Smooth muscle cell (in vitro differentiated cells): ENCODE measurements at regions not wholly inside any gene's neighbourhood (a gene's known extent, or its start where the extent isn't known, plus 50 kb on each side); places are given as distances from the start of the nearest gene placed in this dataset.

ENCODE experiments used
- DNase-seq: peaks from one replicate; lab custom pipeline; 2025; ENCODE audit not compliant: unreplicated experiment; lab: John Stamatoyannopoulos, UW
- H2AFZ ChIP-seq: fragments of 200-600 bp; sonication (generic); 2 replicates; pipeline ENCODE4 v1.6.0; 2016; ENCODE audit warnings: antibody characterized with exemption, low read depth, mild to moderate bottlenecking
- H3F3A ChIP-seq: fragments of 200-600 bp; sonication (generic); 2 replicates; pipeline ENCODE4 v1.6.0; 2017; ENCODE audit warnings: antibody characterized with exemption, low read depth
- H3K27ac ChIP-seq: fragments of 200-600 bp; sonication (generic); 2 replicates; pipeline ENCODE4 v1.5.1; 2016; ENCODE audit warnings: low read depth, mild to moderate bottlenecking
- H3K27me3 ChIP-seq: fragments of 200-600 bp; sonication (generic); 2 replicates; pipeline ENCODE4 v1.6.1; 2016; ENCODE audit warnings: low read depth, mild to moderate bottlenecking
- H3K36me3 ChIP-seq: fragments of 200-600 bp; sonication (generic); 2 replicates; pipeline ENCODE4 v1.5.1; 2016; ENCODE audit warnings: low read depth
- H3K4me1 ChIP-seq: fragments of 200-600 bp; sonication (generic); 2 replicates; pipeline ENCODE4 v1.5.1; 2016; ENCODE audit warnings: low read depth
- H3K4me2 ChIP-seq: fragments of 200-600 bp; sonication (generic); 2 replicates; pipeline ENCODE4 v1.6.0; 2016; ENCODE audit warnings: mild to moderate bottlenecking
- H3K4me3 ChIP-seq: fragments of 200-600 bp; sonication (generic); 2 replicates; pipeline ENCODE4 v1.5.1; 2016; ENCODE audit warnings: mild to moderate bottlenecking
- H3K79me2 ChIP-seq: fragments of 200-600 bp; sonication (generic); 2 replicates; pipeline ENCODE4 v1.6.0; 2016; ENCODE audit warnings: low read depth, mild to moderate bottlenecking
- H3K9ac ChIP-seq: fragments of 200-600 bp; sonication (generic); 2 replicates; pipeline ENCODE4 v1.6.0; 2016; ENCODE audit warnings: low read depth
- H3K9me3 ChIP-seq: fragments of 200-600 bp; sonication (generic); replicated peaks from 2 replicates; pipeline ENCODE4 v1.5.1; 2016; ENCODE audit warnings: low read depth
- H4K20me1 ChIP-seq: fragments of 200-600 bp; sonication (generic); 2 replicates; pipeline ENCODE4 v1.6.0; 2016; ENCODE audit warnings: low read depth
- CTCF ChIP-seq: fragments of 200-600 bp; sonication (generic); IDR thresholded peaks from 2 replicates; pipeline ENCODE4 v1.5.1; 2017; ENCODE audit warnings: borderline replicate concordance, mild to moderate bottlenecking, antibody characterized with exemption; ENCODE audit not compliant: insufficient read depth, poor library complexity, severe bottlenecking
- WGBS: methylation state at CpG from one replicate; pipeline ENCODE4 v1.1.7; 2016; ENCODE audit warnings: low lambda C conversion rate; 5-methylcytosine and 5-hydroxymethylcytosine counted together

DNA sequence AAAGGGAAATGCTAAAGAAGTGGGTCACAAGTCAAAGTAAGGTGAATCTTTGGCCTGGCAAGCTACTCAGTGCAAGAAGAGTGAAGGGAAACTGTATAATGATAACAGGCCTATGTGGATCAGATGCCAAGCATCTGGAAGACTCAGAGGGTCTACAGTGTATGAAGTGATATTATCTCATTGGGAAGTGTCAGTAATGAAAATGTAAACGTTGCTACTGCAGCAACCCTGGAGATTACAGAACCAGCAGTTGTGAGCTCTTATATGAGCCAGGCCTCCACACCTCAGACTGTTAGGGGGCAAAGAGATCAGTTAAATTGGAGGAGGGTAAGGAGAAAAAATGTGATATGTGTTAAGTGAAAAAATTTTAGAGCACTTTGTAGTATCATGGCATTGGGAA lies 195.4 kb upstream of the DPH6 start:
- WGBS: 23% methylated on average over 1 of the region's 1 CpG
- Histone ChIP-seq H3F3A (peaks cover 5% of the 10 kb centered on the region), H3K27me3 (no peaks in the 10 kb centered on the region), H3K27ac (no peak overlapping the region), H3K4me2 (no peak overlapping the region), H3K79me2 (no peaks in the 10 kb centered on the region), H3K9me3 (no peaks in the 10 kb centered on the region), H3K9ac (no peak overlapping the region), H2AFZ (no peak overlapping the region), H3K4me3 (no peak overlapping the region), H3K36me3 (no peaks in the 10 kb centered on the region), H3K4me1 (no peaks in the 10 kb centered on the region), H4K20me1 (no peaks in the 10 kb centered on the region)
- no peak for TF ChIP-seq CTCF
- DNase-seq: no peak

DNA sequence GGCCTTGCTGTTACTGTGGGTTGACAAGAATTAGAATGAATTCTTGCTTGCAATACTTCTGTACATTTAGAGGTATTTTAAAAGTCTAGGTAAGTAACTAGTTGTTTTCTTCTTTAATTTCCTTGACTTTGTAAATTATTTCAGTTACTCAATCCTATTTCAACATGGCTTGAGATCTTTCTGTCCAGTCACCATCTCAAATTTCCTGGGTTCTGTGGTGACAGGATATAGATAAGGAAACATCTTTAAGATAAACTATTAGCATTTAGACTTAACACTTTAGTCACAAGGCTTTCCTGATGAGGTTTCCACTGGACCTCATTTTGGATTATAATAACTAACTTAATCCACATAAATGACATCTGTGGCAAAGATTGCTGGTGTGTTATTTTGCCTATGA lies 195.9 kb upstream of the DPH6 start:
- no peak overlapping the region for H3K9ac ChIP-seq
- H3K27ac ChIP-seq: no peak overlapping the region
- H3K27me3 ChIP-seq: no peaks in the 10 kb centered on the region
- DNase-seq: no peak
- no peak for TF ChIP-seq CTCF
- H3K9me3 ChIP-seq: no peaks in the 10 kb centered on the region
- H3F3A ChIP-seq: peaks cover 5% of the 10 kb centered on the region
- H3K4me1 ChIP-seq: no peaks in the 10 kb centered on the region
- H3K4me3 ChIP-seq: no peak overlapping the region
- H4K20me1 ChIP-seq: no peaks in the 10 kb centered on the region
- H3K4me2 ChIP-seq: no peak overlapping the region
- no peak overlapping the region for H2AFZ ChIP-seq
- no peaks in the 10 kb centered on the region for H3K79me2 ChIP-seq
- no peaks in the 10 kb centered on the region for H3K36me3 ChIP-seq

DNA sequence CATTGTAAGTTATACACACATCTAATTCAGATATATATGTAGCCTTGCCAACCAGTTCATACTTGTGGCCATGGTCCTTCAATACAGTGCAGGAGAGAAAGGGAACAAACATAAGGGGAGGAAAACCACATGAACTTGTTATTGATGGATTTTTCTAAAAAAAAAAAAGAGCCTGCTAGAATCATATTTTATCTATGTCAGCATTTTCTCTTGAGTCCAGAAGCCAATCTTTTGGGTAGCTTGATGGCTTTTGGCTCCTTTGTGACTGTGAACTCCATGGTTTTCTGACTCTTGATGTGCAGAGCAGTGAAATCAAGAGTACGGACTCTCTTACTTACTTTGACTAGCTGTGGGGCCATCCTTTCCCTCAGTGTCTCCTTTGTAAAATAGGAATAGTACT lies 197.4 kb upstream of the DPH6 start:
- H3K9me3 ChIP-seq: no peaks in the 10 kb centered on the region
- no peak overlapping the region for H3K27ac ChIP-seq
- DNase-seq: no peak
- H3K27me3 ChIP-seq: no peaks in the 10 kb centered on the region
- no peaks in the 10 kb centered on the region for H3K79me2 ChIP-seq
- H4K20me1 ChIP-seq: no peaks in the 10 kb centered on the region
- H3K36me3 ChIP-seq: no peaks in the 10 kb centered on the region
- H3K4me3 ChIP-seq: no peak overlapping the region
- WGBS: 100% methylated on average over 1 of the region's 1 CpG
- no peaks in the 10 kb centered on the region for H3K4me1 ChIP-seq
- no peak overlapping the region for H3K4me2 ChIP-seq
- H2AFZ ChIP-seq: no peak overlapping the region
- peaks cover 5% of the 10 kb centered on the region for H3F3A ChIP-seq
- TF ChIP-seq CTCF: no peak
- H3K9ac ChIP-seq: no peak overlapping the region

- Histone ChIP-seq H3K27ac (no peak overlapping the region), H3K4me2 (no peak overlapping the region), H3K4me1 (no peaks in the 10 kb centered on the region), H3K4me3 (no peak overlapping the region), H3K9ac (no peak overlapping the region), H3K79me2 (no peaks in the 10 kb centered on the region), H4K20me1 (no peaks in the 10 kb centered on the region), H3K9me3 (no peaks in the 10 kb centered on the region), H3K27me3 (no peaks in the 10 kb centered on the region), H3F3A (peaks cover 2% of the 10 kb centered on the region), H2AFZ (no peak overlapping the region), H3K36me3 (no peaks in the 10 kb centered on the region)
- DNase-seq: no peak
- no peak for TF ChIP-seq CTCF
These were observed 200.2 kb upstream of the DPH6 start for GRCh38 chr15:35746121-35746520.
